ENCODE measurements at regions not wholly inside any gene's neighbourhood (a gene's known extent, or its start where the extent isn't known, plus 50 kb on each side); places are given as distances from the start of the nearest gene placed in this dataset.

- Histone ChIP-seq H3K9me3 (no peaks in the 10 kb centered on the region), H3K4me3 (no peak overlapping the region), H3K36me3 (no peaks in the 10 kb centered on the region), H3K4me1 (no peaks in the 10 kb centered on the region), H3K27ac (no peak overlapping the region), H3K27me3 (no peaks in the 10 kb centered on the region)
- no peak for TF ChIP-seq POLR2A (IDR thresholded peaks at IDR 0.05)
- no peak for TF ChIP-seq CTCF (IDR thresholded peaks at IDR 0.05)
- no peak for DNase-seq
- intact Hi-C loops (cut with DNase I; ENCODE audit: low total_unique reads), result no loop called here
Observed at GRCh38 chr12:94078138-94078723, 70.1 kb upstream of the PLXNC1 start.

- no peaks in the 10 kb centered on the region for H3K4me1 ChIP-seq
- H3K36me3 ChIP-seq, result no peaks in the 10 kb centered on the region
- no peak overlapping the region for H3K4me3 ChIP-seq
- no peak for DNase-seq
- TF ChIP-seq CTCF (IDR thresholded peaks at IDR 0.05) (no peak), POLR2A (IDR thresholded peaks at IDR 0.05) (no peak)
- H3K27ac ChIP-seq, result no peak overlapping the region
- intact Hi-C loops (cut with DNase I; ENCODE audit: low total_unique reads), result no loop called here
- no peaks in the 10 kb centered on the region for H3K9me3 ChIP-seq
- no peaks in the 10 kb centered on the region for H3K27me3 ChIP-seq
Observed at GRCh38 chr12:94078736-94079509, 69.5 kb upstream of the PLXNC1 start.

GRCh38 chr12:94079566-94080340, 68.6 kb upstream of the PLXNC1 start:
- no peaks in the 10 kb centered on the region for H3K36me3 ChIP-seq
- H3K4me3 ChIP-seq, result no peak overlapping the region
- no peak for DNase-seq
- intact Hi-C loops (cut with DNase I; ENCODE audit: low total_unique reads), result no loop called here
- H3K4me1 ChIP-seq, result no peaks in the 10 kb centered on the region
- no peaks in the 10 kb centered on the region for H3K9me3 ChIP-seq
- no peak for TF ChIP-seq POLR2A (IDR thresholded peaks at IDR 0.05)
- TF ChIP-seq CTCF (IDR thresholded peaks at IDR 0.05), result no peak
- H3K27ac ChIP-seq, result no peak overlapping the region
- H3K27me3 ChIP-seq, result no peaks in the 10 kb centered on the region

- H3K4me1 ChIP-seq, result no peaks in the 10 kb centered on the region
- intact Hi-C loops (cut with DNase I; ENCODE audit: low total_unique reads), result no loop called here
- H3K27ac ChIP-seq, result no peak overlapping the region
Observed at GRCh38 chr12:94080341-94081009, 67.9 kb upstream of the PLXNC1 start.

More at GRCh38 chr12:94080341-94081009, 67.9 kb upstream of the PLXNC1 start:
- no peak for DNase-seq
- Histone ChIP-seq H3K9me3 (no peaks in the 10 kb centered on the region), H3K36me3 (no peaks in the 10 kb centered on the region), H3K27me3 (no peaks in the 10 kb centered on the region), H3K4me3 (no peak overlapping the region)
- TF ChIP-seq POLR2A (IDR thresholded peaks at IDR 0.05) (no peak), CTCF (IDR thresholded peaks at IDR 0.05) (no peak)

Measured in uterus (tissue), 3 donors.